A549 (cell line): ENCODE measurements at regions not wholly inside any gene's neighbourhood (a gene's known extent, or its start where the extent isn't known, plus 50 kb on each side); places are given as distances from the start of the nearest gene placed in this dataset.

ENCODE experiments used
- ATAC-seq, 2 experiments: fragments of 200-7000 bp in 1 of 2; fragments of >200 bp in 1 of 2; cut with Nextera tagmentation in 1 of 2; cut with Tn5 transposase in 1 of 2; 3 replicates each; pipeline versions ENCODE4 v1.8.0 to v1.9.1; 2018 to 2020; ENCODE audit warnings: mild to moderate bottlenecking in 1 of 2, moderate library complexity in 1 of 2
- CTCF ChIA-PET: fragments of 300-600 bp; sonication (Branson Sonifier 250); formaldehyde crosslinking; extraction: SDS; loops from one replicate; lab custom pipeline; 2021; ENCODE audit warnings: antibody characterized with exemption, inconsistent platforms; lab: Yijun Ruan, JAX
- POLR2A ChIA-PET: fragments of 350-600 bp; formaldehyde crosslinking; extraction: SDS; loops from one replicate; lab custom pipeline; 2021; ENCODE audit warnings: antibody characterized with exemption, inconsistent platforms; lab: Yijun Ruan, JAX
- DNase-seq, 2 experiments: peaks; one replicate each; pipeline versions ENCODE4 v3.0.0 to v3.0.0-alpha.2; 2011 to 2016; ENCODE audit warnings: low read depth in 1 of 2, low spot score in 1 of 2
- FAIRE-seq: peaks from 2 replicates; lab custom pipeline; 2011; peaks lifted over from hg19 to GRCh38; lab: Jason Lieb, UNC
- H3K27ac ChIP-seq, 2 experiments: fragments of >200 bp; sonication (Bioruptor Twin); formaldehyde crosslinking; 3 replicates each; pipeline ENCODE4 v1.5.1; 2016 to 2017
- H3K4me1 ChIP-seq: fragments of >200 bp; sonication (Bioruptor Twin); formaldehyde crosslinking; 3 replicates; pipeline ENCODE4 v1.6.1; 2016
- H3K4me2 ChIP-seq: fragments of >200 bp; sonication (Bioruptor Twin); formaldehyde crosslinking; 3 replicates; pipeline ENCODE4 v1.6.1; 2016
- H3K4me3 ChIP-seq: fragments of >200 bp; sonication (Bioruptor Twin); formaldehyde crosslinking; 3 replicates; pipeline ENCODE4 v1.5.1; 2016
- H3K9me3 ChIP-seq: fragments of >200 bp; sonication (Bioruptor Twin); formaldehyde crosslinking; 3 replicates; pipeline ENCODE4 v1.6.1; 2016
- CBX2 ChIP-seq: fragments of 200-600 bp; sonication (generic); IDR thresholded peaks from 2 replicates; pipeline ENCODE4 v1.6.1; 2016; ENCODE audit warnings: low read depth, mild to moderate bottlenecking, borderline replicate concordance
- CHD2 ChIP-seq: fragments of 150-350 bp; IDR thresholded peaks from 2 replicates; pipeline ENCODE4 v1.6.1; 2014; ENCODE audit warnings: low read length; ENCODE audit not compliant: partially characterized antibody
- EHF ChIP-seq: fragments of 250-450 bp; sonication (Bioruptor Pico); IDR thresholded peaks from 2 replicates; pipeline ENCODE4 v1.5.0; 2020; ENCODE audit warnings: mild to moderate bottlenecking
- EHMT2 ChIP-seq: fragments of 200-600 bp; sonication (generic); IDR thresholded peaks from 2 replicates; pipeline ENCODE4 v1.6.1; 2016; ENCODE audit warnings: antibody characterized with exemption, low read depth, mild to moderate bottlenecking, moderate library complexity
- FOSB ChIP-seq: fragments of 250-450 bp; sonication (Bioruptor Pico); IDR thresholded peaks from 2 replicates; pipeline ENCODE4 v1.5.0; 2020; ENCODE audit warnings: mild to moderate bottlenecking, moderate library complexity
- FOSL2 ChIP-seq, 2 experiments: fragments of 450-650 bp in 1 of 2; fragments of >200 bp in 1 of 2; sonication (Bioruptor Twin) in 1 of 2; formaldehyde crosslinking; IDR thresholded peaks; 2 replicates each; pipeline versions ENCODE4 v1.5.0 to v1.6.1; 2016 to 2020; ENCODE audit warnings: mild to moderate bottlenecking in 1 of 2, moderate library complexity in 1 of 2
- GATA3 ChIP-seq: IDR thresholded peaks from 2 replicates; pipeline ENCODE4 v1.6.1; 2012; ENCODE audit warnings: borderline replicate concordance
- HOXA7 ChIP-seq: fragments of 250-450 bp; sonication (Bioruptor Pico); IDR thresholded peaks from 2 replicates; pipeline ENCODE4 v1.5.0; 2020; ENCODE audit warnings: mild to moderate bottlenecking, moderate library complexity
- HOXB5 ChIP-seq: fragments of 250-450 bp; sonication (Bioruptor Pico); IDR thresholded peaks from 2 replicates; pipeline ENCODE4 v1.5.0; 2020; ENCODE audit warnings: mild to moderate bottlenecking, moderate library complexity
- MAFK ChIP-seq: fragments of 450-650 bp; IDR thresholded peaks from 2 replicates; pipeline ENCODE4 v1.6.1; 2014; ENCODE audit not compliant: partially characterized antibody
- NFE2L2 ChIP-seq: fragments of 150-350 bp; conservative IDR thresholded peaks from 2 replicates; pipeline ENCODE4 v1.6.1; 2014; ENCODE audit warnings: low read length
- NPAS2 ChIP-seq: fragments of 250-450 bp; sonication (Bioruptor Pico); IDR thresholded peaks from 2 replicates; pipeline ENCODE4 v1.8.0; 2022; ENCODE audit warnings: mild to moderate bottlenecking, moderate library complexity, borderline replicate concordance
- NR3C1 ChIP-seq: fragments of >200 bp; sonication (Bioruptor Twin); formaldehyde crosslinking; IDR thresholded peaks from 3 replicates; pipeline ENCODE4 v1.6.1; 2017
- PHF8 ChIP-seq: fragments of 200-600 bp; sonication (generic); IDR thresholded peaks from 2 replicates; pipeline ENCODE4 v1.6.1; 2016; ENCODE audit warnings: low read depth, mild to moderate bottlenecking, antibody characterized with exemption, moderate library complexity, borderline replicate concordance
- RARB ChIP-seq: fragments of 250-450 bp; sonication (Bioruptor Pico); IDR thresholded peaks from 2 replicates; pipeline ENCODE4 v1.8.0; 2021; ENCODE audit warnings: mild to moderate bottlenecking, moderate library complexity
- RFX5 ChIP-seq: fragments of 450-650 bp; IDR thresholded peaks from 2 replicates; pipeline ENCODE4 v1.7.1; 2014; ENCODE audit warnings: antibody characterized with exemption, mild to moderate bottlenecking, moderate library complexity
- SMC3 ChIP-seq: fragments of >200 bp; sonication (Bioruptor Twin); formaldehyde crosslinking; IDR thresholded peaks from 3 replicates; pipeline ENCODE4 v1.6.1; 2018; ENCODE audit warnings: inconsistent platforms
- SREBF2 ChIP-seq: fragments of 450-650 bp; IDR thresholded peaks from 2 replicates; pipeline ENCODE4 v1.6.1; 2014; ENCODE audit warnings: mild to moderate bottlenecking, moderate library complexity
- ZNF302 ChIP-seq: fragments of 250-450 bp; sonication (Bioruptor Pico); IDR thresholded peaks from 2 replicates; pipeline ENCODE4 v1.9.0; 2021; ENCODE audit warnings: inconsistent platforms, mild to moderate bottlenecking, moderate library complexity
- ZSCAN20 ChIP-seq: fragments of 250-450 bp; sonication (Bioruptor Pico); IDR thresholded peaks from 2 replicates; pipeline ENCODE4 v1.8.0; 2022; ENCODE audit warnings: mild to moderate bottlenecking, moderate library complexity
- WGBS: methylation state at CpG from one replicate; pipeline ENCODE4 v1.1.6; 2017; ENCODE audit errors: missing lambda C conversion rate; 5-methylcytosine and 5-hydroxymethylcytosine counted together
- TF ChIP-seq, protein P1 (sequence below): IDR thresholded peaks from 2 replicates; pipeline ENCODE4 v1.6.1; 2012
- TF ChIP-seq, protein P2 (sequence below): fragments of 450-650 bp; IDR thresholded peaks from 2 replicates; pipeline ENCODE4 v1.6.1; 2014; ENCODE audit warnings: antibody characterized with exemption
- TF ChIP-seq, protein P3 (sequence below): fragments of 250-450 bp; sonication (Bioruptor Pico); IDR thresholded peaks from 2 replicates; pipeline ENCODE4 v1.5.0; 2021; ENCODE audit warnings: mild to moderate bottlenecking, moderate library complexity, borderline replicate concordance
- TF ChIP-seq, protein P4 (sequence below): IDR thresholded peaks from 2 replicates; pipeline ENCODE4 v1.6.1; 2012; ENCODE audit warnings: low read depth, borderline replicate concordance

DNA sequence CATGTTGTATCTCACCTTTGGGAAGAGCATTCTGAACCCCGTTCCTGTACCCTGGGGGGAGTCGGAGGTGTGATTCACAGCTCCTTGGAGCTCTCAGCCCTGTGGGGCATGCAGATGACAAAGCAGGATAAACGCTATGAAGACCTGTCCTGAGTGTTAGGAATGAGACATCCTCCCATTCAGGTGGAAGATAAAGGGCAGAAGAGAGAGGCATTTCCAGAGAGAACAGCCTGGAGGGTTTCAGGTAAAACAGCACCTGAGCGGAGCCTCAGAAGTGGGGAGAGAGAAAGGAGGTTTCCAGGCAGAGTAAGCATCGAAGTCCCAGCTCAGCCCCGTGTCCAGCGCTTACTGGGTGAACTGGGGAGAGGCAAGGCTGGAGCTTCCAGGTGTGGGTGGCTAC, 288.9 kb downstream of the KLF6 start:
- no peak for TF ChIP-seq HOXB5 (CRISPR knock-in tag)
- TF ChIP-seq CBX2: no peak
- no peak for TF ChIP-seq CHD2
- TF ChIP-seq, protein P1, sequence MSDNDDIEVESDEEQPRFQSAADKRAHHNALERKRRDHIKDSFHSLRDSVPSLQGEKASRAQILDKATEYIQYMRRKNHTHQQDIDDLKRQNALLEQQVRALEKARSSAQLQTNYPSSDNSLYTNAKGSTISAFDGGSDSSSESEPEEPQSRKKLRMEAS: no peak
- no peak for TF ChIP-seq HOXA7 (CRISPR knock-in tag)
- no peak for TF ChIP-seq NPAS2 (CRISPR knock-in tag)
- TF ChIP-seq FOSB (CRISPR knock-in tag): no peak
- TF ChIP-seq, protein P2, sequence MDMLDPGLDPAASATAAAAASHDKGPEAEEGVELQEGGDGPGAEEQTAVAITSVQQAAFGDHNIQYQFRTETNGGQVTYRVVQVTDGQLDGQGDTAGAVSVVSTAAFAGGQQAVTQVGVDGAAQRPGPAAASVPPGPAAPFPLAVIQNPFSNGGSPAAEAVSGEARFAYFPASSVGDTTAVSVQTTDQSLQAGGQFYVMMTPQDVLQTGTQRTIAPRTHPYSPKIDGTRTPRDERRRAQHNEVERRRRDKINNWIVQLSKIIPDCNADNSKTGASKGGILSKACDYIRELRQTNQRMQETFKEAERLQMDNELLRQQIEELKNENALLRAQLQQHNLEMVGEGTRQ: no peak
- TF ChIP-seq EHF: no peak
- TF ChIP-seq, protein P3, sequence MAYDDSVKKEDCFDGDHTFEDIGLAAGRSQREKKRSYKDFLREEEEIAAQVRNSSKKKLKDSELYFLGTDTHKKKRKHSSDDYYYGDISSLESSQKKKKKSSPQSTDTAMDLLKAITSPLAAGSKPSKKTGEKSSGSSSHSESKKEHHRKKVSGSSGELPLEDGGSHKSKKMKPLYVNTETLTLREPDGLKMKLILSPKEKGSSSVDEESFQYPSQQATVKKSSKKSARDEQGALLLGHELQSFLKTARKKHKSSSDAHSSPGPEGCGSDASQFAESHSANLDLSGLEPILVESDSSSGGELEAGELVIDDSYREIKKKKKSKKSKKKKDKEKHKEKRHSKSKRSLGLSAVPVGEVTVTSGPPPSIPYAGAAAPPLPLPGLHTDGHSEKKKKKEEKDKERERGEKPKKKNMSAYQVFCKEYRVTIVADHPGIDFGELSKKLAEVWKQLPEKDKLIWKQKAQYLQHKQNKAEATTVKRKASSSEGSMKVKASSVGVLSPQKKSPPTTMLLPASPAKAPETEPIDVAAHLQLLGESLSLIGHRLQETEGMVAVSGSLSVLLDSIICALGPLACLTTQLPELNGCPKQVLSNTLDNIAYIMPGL: no peak
- TF ChIP-seq EHMT2: no peak
- TF ChIP-seq GATA3: no peak
- no peak for TF ChIP-seq RARB
- no peak for TF ChIP-seq MAFK
- no peak for TF ChIP-seq NFE2L2
- TF ChIP-seq, protein P4, sequence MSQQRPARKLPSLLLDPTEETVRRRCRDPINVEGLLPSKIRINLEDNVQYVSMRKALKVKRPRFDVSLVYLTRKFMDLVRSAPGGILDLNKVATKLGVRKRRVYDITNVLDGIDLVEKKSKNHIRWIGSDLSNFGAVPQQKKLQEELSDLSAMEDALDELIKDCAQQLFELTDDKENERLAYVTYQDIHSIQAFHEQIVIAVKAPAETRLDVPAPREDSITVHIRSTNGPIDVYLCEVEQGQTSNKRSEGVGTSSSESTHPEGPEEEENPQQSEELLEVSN: no peak
- H3K9me3 ChIP-seq: no peaks in the 10 kb centered on the region
- H3K27ac ChIP-seq: peak overlapping the region; percentile 1 to 57; a peak in 4 of 6 replicates
- H3K4me3 ChIP-seq: no peak overlapping the region
- peaks cover 24% of the 10 kb centered on the region for H3K4me1 ChIP-seq
- CTCF ChIA-PET: no interaction called here
- FAIRE-seq (no peak), DNase-seq (no peak), ATAC-seq (no peak)
- no peak overlapping the region for H3K4me2 ChIP-seq
- 83% methylated on average over 7 of the region's 7 CpGs for WGBS
- POLR2A ChIA-PET: no interaction called here

DNA sequence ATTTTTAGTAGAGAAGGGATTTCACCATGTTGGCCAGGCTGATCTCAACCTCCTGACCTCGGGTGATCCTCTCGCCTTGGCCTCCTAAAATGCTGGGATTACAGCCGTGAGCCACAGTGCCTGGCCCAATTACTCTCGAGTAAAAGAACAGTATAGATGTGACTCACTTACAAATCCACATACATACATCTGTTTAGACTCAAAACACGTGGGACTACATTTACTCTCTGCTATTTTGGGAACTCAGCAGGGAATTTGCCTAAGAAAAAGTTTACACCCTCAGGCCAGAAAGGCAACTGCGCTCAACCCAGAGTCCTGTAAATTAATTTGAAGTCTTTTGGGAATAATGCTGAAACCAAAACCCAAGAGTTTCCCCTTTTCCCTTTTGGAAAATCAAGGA, 289.7 kb downstream of the KLF6 start:
- DNase-seq: no peak
- WGBS: 81% methylated on average over 6 of the region's 6 CpGs

DNA sequence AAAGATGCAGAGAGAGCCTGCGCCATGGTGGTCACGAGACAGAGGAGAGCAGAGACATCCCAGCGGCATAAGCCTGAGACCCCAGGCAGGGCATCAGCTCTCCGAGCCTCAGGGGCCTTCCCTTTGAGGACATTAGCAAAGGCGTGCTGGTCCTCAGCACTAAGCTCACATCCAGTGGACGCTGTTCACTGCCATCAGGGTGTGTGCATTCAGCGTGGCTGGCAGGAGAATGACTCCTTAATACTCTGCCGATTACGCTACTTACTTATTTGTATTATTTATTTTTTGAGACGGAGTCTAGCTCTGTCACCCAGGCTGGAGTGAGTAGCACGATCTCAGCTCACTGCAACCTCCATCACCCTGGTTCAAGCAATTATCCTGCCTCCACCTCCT, 290.2 kb downstream of the KLF6 start:
- WGBS: 92% methylated on average over 11 of the region's 11 CpGs
- ChIA-PET POLR2A (no interaction called here), CTCF (interaction anchor here (0.7 kb wide), 1 partner anchor 298 kb away, joined by 3 read pairs; no protein-coding TSS in a partner anchor)
- ATAC-seq: no peak
- Histone ChIP-seq H3K4me2 (no peak overlapping the region), H3K4me1 (peaks cover 14% of the 10 kb centered on the region), H3K4me3 (no peak overlapping the region), H3K27ac (peak overlapping the region in 1 of 2 experiments; percentile 43; a peak in 1 of 6 replicates)
- no peak for FAIRE-seq
- DNase-seq: no peak
- TF ChIP-seq NR3C1 (no peak), RFX5 (no peak), HOXA7 (CRISPR knock-in tag) (no peak), SREBF2 (no peak), ZSCAN20 (CRISPR knock-in tag) (no peak), FOSL2 (IDR thresholded peaks at IDR 0.05) (no peak), FOSL2 (CRISPR knock-in tag; IDR thresholded peaks at IDR 0.05) (peak; percentile 1; the same call in 1 of the 2 replicates), SMC3 (no peak)
- TF ChIP-seq, protein P2: no peak
- TF ChIP-seq, all 56 proteins: peak for 1
- H3K9me3 ChIP-seq: no peaks in the 10 kb centered on the region

More for the DNA sequence above, 289.7 kb downstream of the KLF6 start:
- Histone ChIP-seq H3K4me2 (no peak overlapping the region), H3K27ac (peak overlapping the region in 1 of 2 experiments; percentile 43; a peak in 2 of 6 replicates), H3K9me3 (no peaks in the 10 kb centered on the region), H3K4me3 (no peak overlapping the region), H3K4me1 (peaks cover 19% of the 10 kb centered on the region)
- ChIA-PET CTCF (no interaction called here), POLR2A (no interaction called here)
- FAIRE-seq: no peak
- ATAC-seq: no peak
- no peak for TF ChIP-seq HOXA7 (CRISPR knock-in tag)
- TF ChIP-seq ZSCAN20 (CRISPR knock-in tag): no peak
- no peak for TF ChIP-seq PHF8
- TF ChIP-seq ZNF302 (CRISPR knock-in tag): no peak
- TF ChIP-seq MAFK: no peak
